ENCODE measurements at regions not wholly inside any gene's neighbourhood (a gene's known extent, or its start where the extent isn't known, plus 50 kb on each side); places are given as distances from the start of the nearest gene placed in this dataset.

- no peak for TF ChIP-seq ZNF441 (CRISPR knock-in tag; IDR thresholded peaks at IDR 0.05; ENCODE audit: borderline replicate concordance)
These were observed 565.5 kb downstream of the BRD1 start (continued) for GRCh38 chr22:49262167-49262566.

- peaks cover 1 to 40% of the 10 kb centered on the region in 2 experiments for H3K27me3 ChIP-seq (ENCODE audit: control insufficient read depth in 1 of 2, insufficient read depth in 2 of 2, low read length in 2 of 2)
These were observed 566.1 kb downstream of the BRD1 start for GRCh38 chr22:49261616-49262015.

More at GRCh38 chr22:49261616-49262015, 566.1 kb downstream of the BRD1 start:
- H3K4me1 ChIP-seq (ENCODE audit: insufficient read depth, low read length): no peaks in the 10 kb centered on the region
- no peak overlapping the region for H3K9ac ChIP-seq (ENCODE audit: insufficient read depth, low read depth, low read length)
- no peak for ATAC-seq
- FAIRE-seq: no peak
- in situ Hi-C loops (cut with HindIII; ENCODE audit: extremely low pct_ligation_motif_present, low pct_unique_long_range_greater_than_20kb): no loop called here
- 9% methylated on average over 4 of the region's 17 CpGs for WGBS (ENCODE audit: low lambda C conversion rate)
- no peak overlapping the region for H3K4me2 ChIP-seq (ENCODE audit: low read depth, low read length)
- no peaks in the 10 kb centered on the region for H3K36me3 ChIP-seq (replicated peaks in 1 of 2; ENCODE audit: control insufficient read depth in 1 of 2, insufficient read depth in 2 of 2, low read length in 2 of 2)
- no TSS peak for BruUV-seq (replicated peaks)
- intact Hi-C loops (cut with micrococcal nuclease; ENCODE audit: unreplicated experiment): no loop called here
- no peak for TF ChIP-seq FOXA1 (IDR thresholded peaks at IDR 0.05)
- TF ChIP-seq FOXA1 (CRISPR knock-in tag; IDR thresholded peaks at IDR 0.05): no peak
- no peak for TF ChIP-seq EP300 (IDR thresholded peaks at IDR 0.05; ENCODE audit: low read depth in 2 of 2, low read length in 2 of 2)
- TF ChIP-seq EP300 (CRISPR knock-in tag; IDR thresholded peaks at IDR 0.05; ENCODE audit: borderline replicate concordance): no peak
- TF ChIP-seq CHD2 (IDR thresholded peaks at IDR 0.05; ENCODE audit: low read depth, low read length): no peak
- TF ChIP-seq RNF219 (CRISPR knock-in tag; IDR thresholded peaks at IDR 0.05): no peak
- TF ChIP-seq KDM5A (IDR thresholded peaks at IDR 0.05; ENCODE audit: borderline replicate concordance, low read length): no peak
- no peak for TF ChIP-seq RFXANK (CRISPR knock-in tag; IDR thresholded peaks at IDR 0.05)
- TF ChIP-seq KLF11 (CRISPR knock-in tag; IDR thresholded peaks at IDR 0.05): no peak
- no peak for TF ChIP-seq TBP (CRISPR knock-in tag; IDR thresholded peaks at IDR 0.05)
- TF ChIP-seq ZNF564 (CRISPR knock-in tag; IDR thresholded peaks at IDR 0.05): no peak
- TF ChIP-seq ZNF34 (CRISPR knock-in tag; IDR thresholded peaks at IDR 0.05; ENCODE audit: borderline replicate concordance): no peak
- no peak for TF ChIP-seq ZFX (CRISPR knock-in tag; IDR thresholded peaks at IDR 0.05; ENCODE audit: low read depth)
- no peak for TF ChIP-seq ZBTB33 (CRISPR knock-in tag; IDR thresholded peaks at IDR 0.05)
- no peak overlapping the region for H2AFZ ChIP-seq (ENCODE audit: low read length)
- ChIA-PET POLR2A (no interaction called here), CTCF (ENCODE audit: low intra/inter-chr PET ratio, low total read pairs) (no interaction called here)
- DNase-seq (ENCODE audit: low spot score): no peak
- H4K20me1 ChIP-seq (ENCODE audit: insufficient read depth, low read length): no peaks in the 10 kb centered on the region
- H3K9me3 ChIP-seq (ENCODE audit: low read length): no peaks in the 10 kb centered on the region
- no peaks in the 10 kb centered on the region for H3K79me2 ChIP-seq (ENCODE audit: insufficient read depth, low read length)
- no peak overlapping the region for H3K27ac ChIP-seq (ENCODE audit: extremely low read length, insufficient read depth, low read length)
- no peak overlapping the region for H3K4me3 ChIP-seq (replicated peaks in 1 of 3; ENCODE audit: insufficient read depth in 1 of 3, low read depth in 2 of 3, low read length in 3 of 3)

Data from HepG2 (cell line).